HEK293 (cell line): ENCODE measurements at regions not wholly inside any gene's neighbourhood (a gene's known extent, or its start where the extent isn't known, plus 50 kb on each side); places are given as distances from the start of the nearest gene placed in this dataset.

Experiments
- ZBTB8A ChIP-seq: fragments of 450-650 bp; formaldehyde crosslinking; IDR thresholded peaks from 2 replicates; pipeline ENCODE4 v1.5.1; 2016; ENCODE audit warnings: missing biosample characterization, missing genetic modification characterization
- ZNF239 ChIP-seq: fragments of 450-650 bp; formaldehyde crosslinking; IDR thresholded peaks from 2 replicates; pipeline ENCODE4 v1.5.1; 2016; ENCODE audit warnings: missing biosample characterization, missing genetic modification characterization
- TF ChIP-seq, protein P1 (sequence below): fragments of 450-650 bp; formaldehyde crosslinking; IDR thresholded peaks from 2 replicates; pipeline ENCODE4 v1.5.1; 2016; ENCODE audit warnings: missing biosample characterization, missing genetic modification characterization
- TF ChIP-seq, protein P2 (sequence below): fragments of 450-650 bp; formaldehyde crosslinking; IDR thresholded peaks from 2 replicates; pipeline ENCODE4 v1.5.1; 2017; ENCODE audit warnings: missing biosample characterization, missing genetic modification characterization

DNA sequence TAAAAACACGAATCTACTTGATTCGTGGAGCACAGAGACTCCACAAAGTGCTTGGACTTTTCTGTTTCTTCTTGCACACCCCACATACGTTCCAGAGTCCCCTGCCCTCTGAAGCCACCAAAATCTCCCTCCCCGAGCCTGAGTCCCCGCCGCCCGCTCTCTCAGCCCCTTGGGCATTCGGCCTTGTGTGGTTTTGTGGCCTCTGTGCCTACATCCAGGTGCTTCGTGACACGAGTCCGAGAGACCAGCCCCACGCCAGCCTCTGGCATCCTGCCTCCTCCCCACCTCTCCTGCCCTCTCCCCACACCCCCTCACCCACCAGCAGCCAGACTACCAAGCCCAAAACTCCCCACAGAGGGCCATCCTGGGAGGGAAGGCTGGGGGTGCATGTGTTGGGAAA lies 87.8 kb upstream of the PPP1R26 start:
- TF ChIP-seq, protein P1, sequence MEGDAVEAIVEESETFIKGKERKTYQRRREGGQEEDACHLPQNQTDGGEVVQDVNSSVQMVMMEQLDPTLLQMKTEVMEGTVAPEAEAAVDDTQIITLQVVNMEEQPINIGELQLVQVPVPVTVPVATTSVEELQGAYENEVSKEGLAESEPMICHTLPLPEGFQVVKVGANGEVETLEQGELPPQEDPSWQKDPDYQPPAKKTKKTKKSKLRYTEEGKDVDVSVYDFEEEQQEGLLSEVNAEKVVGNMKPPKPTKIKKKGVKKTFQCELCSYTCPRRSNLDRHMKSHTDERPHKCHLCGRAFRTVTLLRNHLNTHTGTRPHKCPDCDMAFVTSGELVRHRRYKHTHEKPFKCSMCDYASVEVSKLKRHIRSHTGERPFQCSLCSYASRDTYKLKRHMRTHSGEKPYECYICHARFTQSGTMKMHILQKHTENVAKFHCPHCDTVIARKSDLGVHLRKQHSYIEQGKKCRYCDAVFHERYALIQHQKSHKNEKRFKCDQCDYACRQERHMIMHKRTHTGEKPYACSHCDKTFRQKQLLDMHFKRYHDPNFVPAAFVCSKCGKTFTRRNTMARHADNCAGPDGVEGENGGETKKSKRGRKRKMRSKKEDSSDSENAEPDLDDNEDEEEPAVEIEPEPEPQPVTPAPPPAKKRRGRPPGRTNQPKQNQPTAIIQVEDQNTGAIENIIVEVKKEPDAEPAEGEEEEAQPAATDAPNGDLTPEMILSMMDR (tag by site-specific recombination), result no peak
- TF ChIP-seq, protein P2, sequence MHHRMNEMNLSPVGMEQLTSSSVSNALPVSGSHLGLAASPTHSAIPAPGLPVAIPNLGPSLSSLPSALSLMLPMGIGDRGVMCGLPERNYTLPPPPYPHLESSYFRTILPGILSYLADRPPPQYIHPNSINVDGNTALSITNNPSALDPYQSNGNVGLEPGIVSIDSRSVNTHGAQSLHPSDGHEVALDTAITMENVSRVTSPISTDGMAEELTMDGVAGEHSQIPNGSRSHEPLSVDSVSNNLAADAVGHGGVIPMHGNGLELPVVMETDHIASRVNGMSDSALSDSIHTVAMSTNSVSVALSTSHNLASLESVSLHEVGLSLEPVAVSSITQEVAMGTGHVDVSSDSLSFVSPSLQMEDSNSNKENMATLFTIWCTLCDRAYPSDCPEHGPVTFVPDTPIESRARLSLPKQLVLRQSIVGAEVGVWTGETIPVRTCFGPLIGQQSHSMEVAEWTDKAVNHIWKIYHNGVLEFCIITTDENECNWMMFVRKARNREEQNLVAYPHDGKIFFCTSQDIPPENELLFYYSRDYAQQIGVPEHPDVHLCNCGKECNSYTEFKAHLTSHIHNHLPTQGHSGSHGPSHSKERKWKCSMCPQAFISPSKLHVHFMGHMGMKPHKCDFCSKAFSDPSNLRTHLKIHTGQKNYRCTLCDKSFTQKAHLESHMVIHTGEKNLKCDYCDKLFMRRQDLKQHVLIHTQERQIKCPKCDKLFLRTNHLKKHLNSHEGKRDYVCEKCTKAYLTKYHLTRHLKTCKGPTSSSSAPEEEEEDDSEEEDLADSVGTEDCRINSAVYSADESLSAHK (tag by site-specific recombination), result no peak
- TF ChIP-seq ZBTB8A (tag by site-specific recombination) (no peak), ZNF239 (tag by site-specific recombination) (no peak)
